HG02623 (cell line): ENCODE measurements at regions not wholly inside any gene's neighbourhood (a gene's known extent, or its start where the extent isn't known, plus 50 kb on each side); places are given as distances from the start of the nearest gene placed in this dataset.

Experiments
- ATAC-seq: cut with Tn5 transposase; IDR thresholded peaks from one replicate; pipeline ENCODE4 v1.9.1; 2021; ENCODE audit warnings: moderate library complexity; ENCODE audit not compliant: unreplicated experiment

DNA sequence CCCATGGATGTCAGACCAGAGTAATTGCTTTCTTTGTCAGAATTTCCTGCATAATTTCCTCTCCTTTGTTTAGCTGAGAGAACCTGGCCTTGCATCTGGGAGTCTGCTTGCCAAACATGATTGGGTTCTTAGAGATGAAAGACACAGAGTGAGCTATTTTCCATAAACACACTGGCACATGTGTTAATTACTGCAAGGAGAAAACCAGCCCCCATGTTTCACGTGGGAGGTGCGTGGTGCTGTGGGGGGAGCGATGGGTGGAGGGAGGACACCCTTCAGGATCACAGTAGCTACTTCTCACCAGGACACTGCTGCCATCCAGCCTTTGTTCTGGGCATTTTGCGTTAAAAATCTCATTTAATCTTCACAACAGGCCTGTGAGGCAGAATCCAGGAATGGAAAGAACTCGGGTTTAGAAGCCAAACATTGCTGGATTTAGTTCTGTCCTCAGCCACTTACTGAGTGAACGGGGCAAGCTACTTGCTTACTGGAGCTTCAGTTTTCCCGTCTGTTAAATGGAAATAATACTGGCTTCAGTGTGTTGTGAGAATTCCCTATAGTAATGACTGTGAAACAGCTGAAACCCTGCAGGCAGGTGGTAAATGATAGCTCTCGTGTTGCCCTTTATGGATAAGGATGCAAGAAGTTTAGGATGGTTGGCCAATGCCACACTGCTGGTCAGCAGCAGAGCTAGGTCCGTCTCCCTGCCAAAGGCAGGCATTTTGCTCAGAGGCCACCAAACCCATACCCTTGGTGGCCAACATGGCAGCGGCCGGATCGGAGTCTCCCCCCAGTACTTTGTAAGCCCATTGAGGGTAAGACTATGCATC is 100.1 kb upstream of the ASAP2 start:
- ATAC-seq = no peak

DNA sequence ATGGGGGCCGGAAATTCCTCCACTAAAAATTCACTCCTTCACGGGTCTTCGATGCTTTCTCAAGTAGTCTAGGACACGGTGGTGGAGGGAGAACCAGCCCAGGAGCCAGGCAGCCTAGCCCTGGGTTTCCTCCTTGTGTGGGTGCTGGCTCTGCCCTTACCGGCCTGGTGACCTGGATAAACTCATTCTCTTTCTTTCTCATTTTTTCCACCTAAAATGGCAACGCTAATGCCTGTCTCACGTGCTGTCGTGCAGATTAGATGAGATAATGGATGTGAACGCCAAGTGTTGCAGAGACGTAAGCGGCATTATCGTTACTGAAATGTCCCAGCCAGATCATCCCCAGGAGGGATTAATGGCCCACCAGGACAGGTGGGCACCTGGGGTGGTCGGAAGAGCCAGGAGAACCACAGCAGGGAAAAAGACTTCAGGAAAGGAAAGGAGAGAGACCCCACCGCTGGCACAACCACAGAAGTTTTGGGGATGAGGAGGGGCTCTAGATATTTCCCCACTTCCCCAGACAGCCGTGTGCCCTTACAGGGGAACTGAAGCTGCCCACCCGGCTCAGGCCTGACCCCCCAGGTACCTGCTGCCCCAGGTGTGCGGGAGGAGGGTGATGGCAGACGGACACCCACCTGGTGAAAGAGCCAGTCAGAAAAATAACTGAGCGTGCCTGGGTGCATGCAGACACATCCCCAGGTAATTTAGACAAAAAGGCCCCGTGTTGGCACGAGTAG is 100.8 kb upstream of the ASAP2 start:
- no peak for ATAC-seq

DNA sequence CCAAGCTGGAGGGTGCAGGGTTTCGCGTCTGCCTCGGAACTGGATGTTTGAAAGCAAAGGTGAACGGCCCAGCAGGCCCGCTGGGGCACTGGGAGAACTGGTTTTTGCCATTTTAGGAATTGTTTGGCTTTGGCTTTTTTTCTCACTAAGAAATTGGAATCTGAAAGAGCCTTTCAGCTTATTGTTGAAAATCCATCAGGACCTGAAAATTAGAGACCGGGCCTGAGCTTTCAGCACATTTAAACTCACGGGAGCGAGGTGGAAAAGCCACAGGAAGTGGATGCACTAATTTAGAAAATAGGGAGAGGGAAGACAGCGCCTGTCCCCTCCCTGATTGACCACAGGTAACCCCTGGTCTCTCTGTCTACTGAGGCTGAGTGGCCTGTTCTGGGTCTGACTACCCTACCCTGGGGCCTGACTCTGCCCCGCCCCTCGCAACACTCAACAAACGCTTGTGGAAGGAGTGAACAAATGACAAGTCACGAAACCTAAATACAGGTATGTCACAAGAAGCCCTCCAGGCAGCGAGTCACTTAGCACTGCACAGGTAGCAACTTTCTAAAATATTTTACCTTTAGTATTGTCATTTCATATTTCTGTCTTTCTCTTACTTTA is 100.3 kb upstream of the MBOAT2 start:
- ATAC-seq = no peak

DNA sequence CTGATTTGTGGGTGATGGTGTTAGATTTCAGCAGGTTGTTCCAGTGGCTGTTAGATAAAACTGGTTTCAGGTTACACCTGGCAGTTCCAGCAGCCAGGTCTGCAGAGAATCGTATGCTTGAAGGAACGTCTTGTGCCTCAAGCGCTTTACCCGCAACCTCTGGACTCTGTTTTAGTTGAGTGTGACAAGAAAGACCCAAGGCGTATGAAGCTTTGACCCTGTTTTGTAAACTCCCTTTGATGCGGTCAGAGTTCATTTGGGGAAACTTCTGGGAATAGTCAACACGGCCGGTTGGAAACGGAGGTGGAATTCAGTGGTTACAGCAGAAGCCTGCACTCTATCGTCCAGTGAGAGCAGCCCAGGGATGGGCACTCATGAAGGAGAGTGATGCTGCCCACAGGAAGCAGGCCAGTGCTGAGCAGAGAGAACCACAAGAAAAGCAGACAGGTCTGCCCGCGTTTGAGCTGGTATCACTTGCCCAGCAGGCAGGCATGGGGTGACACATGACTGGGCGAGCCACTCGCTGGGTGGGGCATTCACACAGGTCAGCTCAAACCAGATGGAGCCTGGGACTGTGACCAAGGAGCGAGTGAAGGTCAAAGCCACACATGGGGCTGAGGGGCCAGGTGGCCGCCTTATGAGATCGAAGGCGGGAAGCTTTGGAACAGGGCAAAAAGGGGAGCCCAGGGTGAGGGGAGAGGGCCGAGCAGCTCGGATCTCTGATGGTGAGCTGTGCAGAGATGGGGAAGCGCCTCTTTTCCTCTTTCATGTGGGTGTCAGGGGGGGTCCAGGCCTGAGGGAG is 99.6 kb upstream of the MBOAT2 start:
- ATAC-seq = no peak

DNA sequence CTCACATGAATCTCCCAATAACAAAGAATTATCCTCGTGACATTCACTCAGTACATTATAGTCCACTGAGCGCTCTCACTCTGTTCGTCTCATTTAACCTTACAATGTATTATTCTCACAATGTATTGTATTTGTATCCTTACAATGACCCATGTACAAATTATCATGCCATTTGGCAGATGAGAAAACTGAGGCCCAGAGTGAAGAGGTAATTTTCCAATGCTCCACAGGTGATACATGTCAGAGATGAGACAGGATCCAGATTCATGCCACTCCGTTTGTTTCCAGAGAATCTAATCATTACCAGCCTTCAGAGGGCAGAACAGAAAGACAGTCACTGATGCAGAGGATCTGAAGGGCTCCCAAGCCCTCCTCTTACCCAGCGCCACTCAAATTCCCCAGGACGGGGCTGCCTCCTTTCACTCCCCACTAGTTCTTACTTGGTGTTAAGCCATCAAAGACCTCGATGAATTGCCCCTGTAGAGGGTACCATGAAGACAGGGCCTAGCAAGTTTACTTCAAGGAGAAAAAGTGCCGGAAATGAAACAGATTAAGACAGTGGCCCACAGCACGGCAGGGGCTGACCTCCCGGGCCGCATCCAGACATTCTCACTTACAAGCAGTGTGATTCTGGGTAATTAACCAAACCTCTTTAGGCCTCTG is 98.4 kb upstream of the MBOAT2 start:
- ATAC-seq = no peak

DNA sequence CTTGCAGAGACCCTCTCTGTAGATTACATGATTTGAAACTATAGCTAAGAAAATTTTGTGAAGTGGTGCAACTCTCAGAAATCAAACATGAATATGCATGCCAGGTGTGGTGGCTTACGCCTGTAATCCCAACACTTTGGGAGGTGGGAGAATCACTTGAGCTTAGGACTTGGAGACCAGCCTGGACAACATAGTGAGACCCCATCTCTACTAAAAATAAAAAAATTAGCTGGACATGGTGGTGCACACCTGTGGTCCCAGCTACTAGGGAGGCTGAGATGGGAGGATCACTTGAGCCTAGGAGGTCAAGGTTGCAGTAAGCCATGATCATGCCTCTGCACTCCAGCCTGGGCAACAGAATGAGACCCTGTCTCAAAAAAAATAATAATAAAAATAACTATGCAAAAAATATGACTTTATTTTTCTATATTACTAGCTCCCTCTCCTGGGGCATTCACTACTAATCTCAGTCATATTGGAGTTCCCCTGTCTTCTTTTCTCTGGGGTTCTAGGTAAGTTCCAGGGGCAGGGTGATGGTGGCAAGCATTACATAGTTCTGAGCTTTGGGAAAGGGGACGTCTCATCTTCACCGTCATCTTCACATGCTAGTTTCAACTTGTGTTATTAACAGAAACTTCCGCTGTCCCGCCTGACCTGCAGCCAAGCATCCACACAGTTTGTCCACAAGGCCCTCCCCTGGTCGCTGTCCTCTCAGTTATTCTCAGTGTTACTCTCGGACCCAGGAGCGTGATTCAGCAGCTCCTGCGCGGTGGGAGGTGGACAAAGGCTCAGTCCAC is 96.8 kb upstream of the MBOAT2 start:
- ATAC-seq = no peak

DNA sequence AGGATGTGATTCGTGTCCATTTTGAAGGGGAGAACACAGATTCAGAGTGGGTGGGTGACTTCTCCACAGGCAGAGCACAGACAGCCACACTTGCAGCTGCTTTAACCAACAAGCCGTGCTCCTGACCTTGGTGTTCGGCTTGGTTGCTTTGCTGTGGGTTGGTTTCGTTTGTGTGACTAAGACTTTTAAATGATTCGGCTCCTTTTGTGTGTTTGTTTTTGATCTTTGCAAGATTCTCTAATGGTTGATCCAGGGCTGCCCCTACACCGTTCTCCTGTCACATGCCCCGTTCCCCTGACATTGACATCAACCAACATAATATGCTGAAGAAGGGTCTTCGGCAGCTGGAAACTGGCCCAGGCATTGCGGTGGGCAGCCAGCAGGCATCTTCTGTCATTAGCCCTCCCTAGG is 95.9 kb upstream of the MBOAT2 start:
- no peak for ATAC-seq

DNA sequence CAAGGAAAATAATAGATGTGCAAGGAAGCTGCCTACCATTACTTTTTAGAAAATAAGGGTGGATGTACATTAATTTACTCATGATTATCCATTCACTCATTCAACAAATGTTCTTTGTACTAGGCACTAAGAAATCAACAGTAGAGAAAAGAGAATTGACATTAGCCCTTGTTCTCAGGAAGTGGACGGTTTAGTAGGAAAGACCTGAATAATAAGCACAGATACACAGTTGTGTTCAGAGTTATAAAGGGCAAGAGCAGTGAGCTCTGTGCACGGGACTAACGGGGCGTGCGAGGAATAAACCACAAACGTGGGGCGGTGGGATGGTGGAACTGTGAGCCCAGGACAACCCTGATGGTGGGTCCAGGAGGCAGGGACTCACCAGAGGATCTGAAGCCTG is 94.4 kb upstream of the MBOAT2 start:
- ATAC-seq = no peak

DNA sequence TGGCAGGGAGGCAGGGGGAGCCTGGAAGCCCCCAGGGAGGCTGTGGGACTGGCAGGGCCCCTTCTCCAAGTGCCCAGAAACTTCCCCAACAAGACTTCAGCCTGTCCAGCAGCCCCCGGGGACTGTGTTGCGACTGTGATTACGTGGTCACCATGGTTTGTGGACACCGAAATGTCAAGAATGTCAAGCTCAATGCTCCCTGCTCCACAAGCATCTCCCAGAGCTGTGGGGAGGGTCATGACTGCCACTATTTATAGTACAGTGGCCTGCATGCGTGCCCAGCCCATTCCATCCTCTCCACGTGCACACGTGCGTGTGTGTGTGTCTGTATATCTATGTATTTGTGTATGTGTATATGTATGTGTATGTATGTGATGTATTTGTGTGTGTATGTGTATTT is 93.8 kb upstream of the MBOAT2 start:
- ATAC-seq = no peak

DNA sequence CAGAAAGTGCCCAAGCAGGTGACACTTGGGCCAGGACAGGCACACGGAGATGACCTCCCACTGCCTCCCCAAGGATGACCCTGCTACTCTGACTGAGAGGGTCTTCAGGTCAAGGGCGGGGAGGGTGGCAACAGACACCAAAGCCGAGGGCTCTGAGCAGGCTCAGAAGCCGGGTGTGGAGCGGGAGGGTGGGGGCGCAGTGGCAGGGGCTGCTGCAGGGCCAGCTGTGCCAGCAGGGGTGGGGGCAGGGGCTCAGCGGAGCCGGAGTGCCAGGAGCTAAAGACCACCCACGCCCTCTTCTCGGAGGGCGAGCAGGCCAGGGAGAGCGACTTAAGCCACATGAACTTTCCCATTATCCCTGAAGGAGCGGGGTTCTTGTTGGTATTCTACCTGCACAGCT is 93.3 kb upstream of the MBOAT2 start:
- no peak for ATAC-seq

DNA sequence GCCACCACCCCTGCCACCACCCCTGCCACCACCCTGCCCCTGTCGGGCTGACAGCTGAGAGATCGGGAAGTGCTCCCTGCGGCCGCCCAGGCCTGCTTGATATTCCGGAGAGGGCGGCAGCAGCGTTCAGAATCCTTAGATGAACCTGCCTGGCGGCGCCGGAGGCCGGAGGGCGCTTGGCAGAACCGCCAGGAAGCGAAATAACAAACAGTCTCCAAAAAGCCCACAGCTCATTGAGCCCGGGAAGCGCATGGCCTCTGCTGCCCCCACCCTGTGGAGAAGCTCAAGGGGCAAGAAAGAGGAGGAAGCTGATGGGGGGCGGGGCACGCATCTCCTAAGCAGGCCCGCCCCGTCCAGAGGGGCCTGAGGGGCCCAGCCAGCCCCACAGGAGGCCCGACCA is 92.2 kb upstream of the MBOAT2 start:
- no peak for ATAC-seq

DNA sequence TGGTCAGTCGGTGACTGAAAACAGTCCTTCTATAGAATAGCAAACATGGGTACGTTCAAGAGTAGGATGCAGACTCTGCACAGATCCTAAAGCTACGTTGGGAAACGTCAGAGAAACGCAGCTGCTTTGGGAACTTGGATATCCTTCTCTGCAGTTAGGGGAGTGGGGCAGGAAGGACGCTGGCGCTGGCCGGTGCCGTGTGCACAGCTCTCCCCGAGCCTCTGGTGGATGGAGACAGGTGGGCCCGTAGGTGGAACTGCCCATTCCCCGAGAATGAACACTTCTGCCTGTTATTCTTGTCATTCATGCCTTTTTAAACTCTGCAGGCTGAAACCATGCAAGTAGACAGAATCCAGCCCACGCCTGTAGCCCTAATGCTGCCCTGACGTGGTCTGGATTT is 91.7 kb upstream of the MBOAT2 start:
- no peak for ATAC-seq

DNA sequence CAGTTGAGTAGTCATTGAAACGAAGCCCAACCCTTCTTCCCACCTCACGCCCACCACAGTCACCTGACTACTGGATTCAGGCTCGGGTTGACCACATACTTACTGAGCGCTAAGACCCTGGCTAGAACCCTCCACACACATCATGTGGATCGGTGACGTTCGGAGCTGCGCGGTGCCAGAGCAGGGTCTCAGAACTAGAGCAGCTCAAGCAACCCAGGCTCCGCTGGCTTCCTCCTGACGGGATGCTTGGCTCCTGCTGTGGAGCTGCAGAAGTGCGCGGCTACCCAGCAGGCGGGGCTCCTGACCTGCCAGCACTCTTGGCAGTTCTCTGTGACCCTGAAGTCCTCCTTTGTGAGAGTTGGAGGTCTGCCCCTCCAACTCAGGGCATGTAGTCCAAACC is 90.6 kb upstream of the MBOAT2 start:
- no peak for ATAC-seq

DNA sequence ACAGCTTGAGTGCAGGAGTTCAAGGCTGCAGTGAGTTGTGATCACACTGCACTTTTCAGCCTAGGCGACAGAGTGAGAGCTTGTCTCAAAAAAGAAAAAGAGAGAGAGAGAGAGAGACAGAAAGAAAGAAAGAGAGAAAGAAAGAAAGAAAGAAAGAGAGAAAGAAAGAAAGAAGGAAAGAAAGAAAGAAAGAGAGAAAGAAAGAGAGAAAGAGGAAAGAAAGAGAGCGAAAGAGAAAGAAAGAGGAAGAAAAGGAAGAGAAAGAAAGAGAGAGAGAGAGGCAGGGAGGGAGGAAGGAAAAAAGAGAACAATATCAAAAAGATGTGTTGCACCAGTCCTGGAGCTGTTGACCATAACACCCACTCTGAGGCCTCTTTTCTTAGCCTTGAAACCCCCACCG is 89.8 kb upstream of the MBOAT2 start:
- ATAC-seq = no peak

DNA sequence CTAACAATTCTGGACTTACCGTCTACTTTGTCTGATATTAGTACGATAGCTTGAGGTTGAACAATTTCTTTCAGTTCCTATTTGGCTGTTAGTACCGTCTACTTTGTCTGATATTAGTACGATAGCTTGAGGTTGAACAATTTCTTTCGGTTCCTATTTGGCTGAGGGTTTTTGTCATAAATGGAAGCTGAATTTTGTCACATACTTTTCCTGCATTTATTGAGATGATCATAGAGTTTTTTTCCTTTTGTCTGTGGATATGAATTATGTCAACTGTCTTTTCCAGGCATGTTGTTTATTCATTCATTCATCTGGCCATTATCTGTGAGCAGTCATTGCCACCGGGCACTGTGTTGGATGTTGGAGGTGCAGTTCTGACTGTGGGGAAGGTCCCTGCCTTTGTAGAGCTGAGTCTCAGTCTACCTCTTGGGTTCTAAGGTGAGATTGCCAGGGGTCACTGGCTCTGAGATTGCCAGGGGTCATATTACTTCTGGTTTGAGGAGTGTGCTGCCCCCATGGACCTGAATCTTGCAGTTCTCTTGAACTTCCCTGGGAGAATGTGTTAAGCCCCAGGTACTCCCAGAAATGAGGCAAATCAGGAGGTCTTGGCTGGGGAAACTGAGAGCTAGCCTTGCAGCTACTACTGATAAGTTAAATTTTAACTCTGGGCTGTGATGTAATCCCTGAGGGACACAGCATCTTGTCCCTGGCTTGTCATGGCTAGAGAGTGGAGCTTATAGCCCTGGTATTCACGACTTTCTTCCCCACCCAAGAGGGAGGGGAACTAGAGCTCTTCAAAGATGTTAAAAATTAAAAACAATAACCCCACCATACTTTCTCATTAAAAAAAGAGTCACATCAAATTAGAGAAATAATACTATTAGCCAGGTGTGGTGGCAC is 89.1 kb upstream of the MBOAT2 start:
- ATAC-seq = peak; percentile 81

DNA sequence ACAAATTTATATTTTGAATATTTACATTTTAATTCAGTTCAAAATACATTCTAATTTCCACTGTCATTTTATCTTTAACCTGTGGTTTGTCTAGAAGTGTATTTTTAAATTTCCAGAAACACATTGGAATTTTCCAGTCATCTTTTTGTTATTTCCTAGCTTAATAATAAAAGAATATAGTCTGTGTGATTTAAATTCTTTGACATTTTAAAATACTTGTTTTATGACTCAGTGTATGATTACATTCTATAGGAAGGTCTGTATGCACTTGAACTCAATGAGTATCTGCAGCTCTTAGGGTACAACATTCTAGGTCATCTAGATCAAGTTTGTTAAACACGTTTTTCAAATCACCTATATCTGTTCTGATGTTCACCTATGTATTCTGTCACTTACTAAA is 88.3 kb upstream of the MBOAT2 start:
- no peak for ATAC-seq

DNA sequence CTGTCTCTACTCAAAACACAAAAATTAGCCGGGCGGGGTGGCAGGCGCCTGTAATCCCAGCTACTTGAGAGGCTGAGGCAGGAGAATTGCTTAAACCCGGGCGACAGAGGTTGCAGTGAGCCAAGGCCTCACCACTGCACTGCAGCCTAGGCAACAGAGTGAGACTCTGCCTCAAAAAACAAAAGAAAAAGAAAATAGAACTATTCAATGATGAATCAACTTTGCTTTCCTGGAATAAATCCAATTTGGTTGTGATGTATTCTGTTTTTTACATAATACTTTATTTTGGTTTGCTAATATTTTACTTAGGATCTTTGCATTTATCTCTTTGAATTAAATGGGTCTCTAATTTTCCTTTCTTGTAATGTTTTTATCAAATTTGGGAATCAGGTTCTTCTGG is 86.3 kb upstream of the MBOAT2 start:
- no peak for ATAC-seq

DNA sequence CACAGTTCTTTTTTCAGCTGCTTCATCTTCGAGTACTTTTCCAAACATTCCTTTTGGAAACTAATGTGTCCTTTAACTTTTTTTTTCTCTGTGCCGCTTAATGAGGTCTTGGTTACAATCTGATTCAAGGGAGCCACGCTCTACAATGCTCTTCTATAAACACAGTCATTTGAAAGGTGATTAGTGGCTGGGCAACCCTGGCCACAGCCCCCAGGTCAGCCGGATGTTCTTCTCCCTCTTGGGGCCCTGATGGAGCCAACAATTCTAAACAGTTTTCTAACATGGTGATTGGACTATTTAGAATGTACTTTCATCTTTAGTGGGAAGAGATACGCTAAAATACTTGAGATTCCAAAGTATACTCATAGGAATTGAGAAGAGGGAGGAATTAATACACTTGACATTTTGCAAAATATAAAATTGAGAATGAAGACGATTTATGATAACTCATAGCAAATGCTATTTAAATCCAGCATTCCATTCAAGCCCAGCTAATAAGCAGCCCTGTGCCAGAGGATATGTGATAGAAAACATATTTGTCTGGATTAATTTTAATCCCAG is 83.7 kb upstream of the MBOAT2 start:
- ATAC-seq = no peak

DNA sequence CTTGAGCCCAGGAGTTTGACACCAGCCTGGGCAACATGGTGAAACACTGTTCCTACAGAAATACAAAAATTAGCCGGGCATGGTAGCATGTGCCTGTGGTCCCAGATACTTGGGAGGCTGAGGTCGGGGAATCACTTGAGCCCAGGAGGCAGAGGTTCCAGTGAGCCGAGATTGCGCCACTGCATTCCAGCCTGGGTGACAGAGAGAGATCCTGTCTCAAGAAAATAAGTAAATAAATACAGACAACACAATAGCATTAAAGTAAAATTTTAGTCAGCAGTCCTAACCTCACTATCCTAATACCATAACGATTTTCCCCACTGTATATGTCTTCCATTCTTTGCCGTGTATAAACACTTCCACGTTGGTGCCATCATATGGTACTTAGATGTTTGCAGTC is 83.0 kb upstream of the MBOAT2 start:
- no peak for ATAC-seq
